Lung (tissue), 11 donors: ENCODE measurements at regions not wholly inside any gene's neighbourhood (a gene's known extent, or its start where the extent isn't known, plus 50 kb on each side); places are given as distances from the start of the nearest gene placed in this dataset.

Source experiments
- ATAC-seq: fragments of 200-7000 bp; cut with Tn5 transposase; one replicate; pipeline ENCODE4 v1.9.1; 2020; ENCODE audit warnings: moderate number of reproducible peaks; ENCODE audit not compliant: insufficient read depth, low FRiP score
- DNase-seq, 3 donors: peaks; one replicate each; pipeline ENCODE4 v3.0.0-alpha.2; 2013 to 2017
- H3K27ac ChIP-seq, 2 donors: one replicate each; pipeline ENCODE4 v1.5.1; 2013; ENCODE audit warnings: mild to moderate bottlenecking in 2 of 2, moderate library complexity in 2 of 2, control low read depth in 1 of 2, inconsistent platforms in 1 of 2, low read depth in 1 of 2, low read length in 1 of 2
- H3K27me3 ChIP-seq, 3 donors: one replicate each; pipeline ENCODE4 v1.5.1; 2013; ENCODE audit warnings: low read length in 2 of 3; ENCODE audit not compliant: control insufficient read depth in 3 of 3, insufficient read depth in 3 of 3
- H3K36me3 ChIP-seq, 4 donors: one replicate each; pipeline ENCODE4 v1.5.1; 2013; ENCODE audit warnings: low read length in 4 of 4, mild to moderate bottlenecking in 1 of 4, moderate library complexity in 1 of 4; ENCODE audit not compliant: control insufficient read depth in 4 of 4, insufficient read depth in 4 of 4
- H3K4me1 ChIP-seq, 5 donors: one replicate each; pipeline ENCODE4 v1.5.1; 2013; ENCODE audit warnings: low read length in 5 of 5, mild to moderate bottlenecking in 2 of 5, moderate library complexity in 1 of 5; ENCODE audit not compliant: control insufficient read depth in 5 of 5, insufficient read depth in 5 of 5
- H3K4me3 ChIP-seq: one replicate; pipeline ENCODE4 v1.5.1; 2013; ENCODE audit warnings: mild to moderate bottlenecking, control low read depth, moderate library complexity
- H3K9ac ChIP-seq, 2 donors: one replicate each; pipeline ENCODE4 v1.5.1; 2013; ENCODE audit warnings: low read length in 2 of 2, control low read depth in 1 of 2; ENCODE audit not compliant: insufficient read depth in 1 of 2
- H3K9me3 ChIP-seq, 4 donors: one replicate each; pipeline ENCODE4 v1.5.1; 2013; ENCODE audit warnings: low read length in 3 of 4, mild to moderate bottlenecking in 1 of 4, moderate library complexity in 1 of 4; ENCODE audit not compliant: control insufficient read depth in 4 of 4, insufficient read depth in 3 of 4
- CTCF ChIP-seq: IDR thresholded peaks from 2 replicates; pipeline ENCODE4 v1.5.1; 2012; ENCODE audit warnings: mild to moderate bottlenecking; ENCODE audit errors: control extremely low read depth, extremely low read depth
- WGBS, 2 donors: extraction: QIAGEN DNeasy Blood & Tissue Kit; methylation state at CpG; one replicate each; pipeline ENCODE4 v1.1.7; 2013; 5-methylcytosine and 5-hydroxymethylcytosine counted together
- donor health status: control.
- donor health status: control.
- donor health status: Bipolar disorder and iron deficiency.
- donor health status: healthy.
- donor health status: DM: yes; HTN: yes; CAD: no.

- H3K9ac ChIP-seq: no peak overlapping the region
- WGBS, 2 donors: 80 to 92% methylated on average over 2 of the region's 2 CpGs
- H3K4me3 ChIP-seq: no peak overlapping the region
- H3K27me3 ChIP-seq: peaks cover 0 to 4% (median 0%) of the 10 kb centered on the region in 3 donors
- H3K9me3 ChIP-seq: peaks cover 0 to 6% (median 4%) of the 10 kb centered on the region in 4 donors
- ATAC-seq: no peak
- no peak for TF ChIP-seq CTCF
- H3K27ac ChIP-seq: no peak overlapping the region
- no peaks in the 10 kb centered on the region for H3K4me1 ChIP-seq
- no peak for DNase-seq
- no peaks in the 10 kb centered on the region for H3K36me3 ChIP-seq
These were observed 322.5 kb downstream of the DRD1 start for GRCh38 chr5:175121457-175121856.

GRCh38 chr5:175120412-175120811, 323.6 kb downstream of the DRD1 start:
- Histone ChIP-seq H3K4me1 (no peaks in the 10 kb centered on the region), H3K9me3 (peaks cover 0 to 6% (median 4%) of the 10 kb centered on the region in 4 donors), H3K36me3 (no peaks in the 10 kb centered on the region), H3K27ac (no peak overlapping the region), H3K27me3 (peaks cover 0 to 4% (median 0%) of the 10 kb centered on the region in 3 donors), H3K4me3 (no peak overlapping the region), H3K9ac (no peak overlapping the region)
- no peak for TF ChIP-seq CTCF
- 85 to 87% methylated on average over 7 of the region's 7 CpGs for WGBS, 2 donors
- no peak for ATAC-seq
- no peak for DNase-seq

- 62 to 71% methylated on average over 3 of the region's 3 CpGs for WGBS, 2 donors
- no peak overlapping the region for H3K27ac ChIP-seq
- ATAC-seq (no peak), DNase-seq (no peak)
- H3K4me3 ChIP-seq: no peak overlapping the region
- peaks cover 0 to 6% (median 4%) of the 10 kb centered on the region in 4 donors for H3K9me3 ChIP-seq
- H3K36me3 ChIP-seq: no peaks in the 10 kb centered on the region
- no peak overlapping the region for H3K9ac ChIP-seq
- no peak for TF ChIP-seq CTCF
- H3K27me3 ChIP-seq: peaks cover 0 to 7% (median 0%) of the 10 kb centered on the region in 3 donors
- H3K4me1 ChIP-seq: no peaks in the 10 kb centered on the region
These were observed 325.2 kb downstream of the DRD1 start for GRCh38 chr5:175118700-175119309.
